ENCODE measurements at regions not wholly inside any gene's neighbourhood (a gene's known extent, or its start where the extent isn't known, plus 50 kb on each side); places are given as distances from the start of the nearest gene placed in this dataset.
"Not testable (repeated sequence)": the region's sequence is repeated elsewhere in the genome, so short reads cannot be mapped to it uniquely, and the experiment has no call there.

DNA sequence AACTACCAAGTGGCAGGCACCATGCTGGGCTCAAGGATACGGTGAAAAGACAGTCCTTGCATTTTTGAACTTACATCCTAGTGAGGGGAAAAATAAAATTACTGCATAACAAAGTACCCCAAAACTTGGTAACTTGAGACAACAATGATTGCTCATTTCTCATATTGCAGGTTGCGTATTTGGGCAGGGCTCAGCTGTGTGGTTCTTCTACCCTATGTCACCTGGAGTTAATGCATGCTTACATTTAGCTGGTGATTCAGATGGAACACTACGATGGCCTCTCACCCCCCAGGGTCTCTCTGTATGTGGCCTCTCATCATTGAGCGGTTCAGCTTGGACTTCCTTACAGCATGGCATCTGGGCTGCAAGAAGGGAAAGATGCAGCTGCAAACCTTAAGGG, 60.7 kb upstream of the RBM19 start:
- Histone ChIP-seq H3K9me3 (ENCODE audit: control insufficient read depth, insufficient read depth, low read depth, low read length) (peaks cover 17% of the 10 kb centered on the region), H3K9ac (ENCODE audit: low read length) (no peak overlapping the region), H3K27me3 (ENCODE audit: control insufficient read depth, insufficient read depth, low read length) (peaks cover 9% of the 10 kb centered on the region; the same call in 1 of the 2 replicates), H3K4me3 (ENCODE audit: low read depth, low read length) (no peak overlapping the region), H3K36me3 (ENCODE audit: control insufficient read depth, insufficient read depth, low read length) (no peaks in the 10 kb centered on the region), H3K4me1 (ENCODE audit: control insufficient read depth, insufficient read depth, low read length) (no peaks in the 10 kb centered on the region; the same call in 1 of the 2 replicates), H3K27ac (ENCODE audit: low read depth, low read length) (no peak overlapping the region)

- Histone ChIP-seq H3K4me3 (ENCODE audit: low read depth, low read length) (no peak overlapping the region), H3K4me1 (ENCODE audit: control insufficient read depth, insufficient read depth, low read length) (no peaks in the 10 kb centered on the region; the same call in 1 of the 2 replicates), H3K27me3 (ENCODE audit: control insufficient read depth, insufficient read depth, low read length) (peaks cover 6% of the 10 kb centered on the region; the same call in 1 of the 2 replicates), H3K36me3 (ENCODE audit: control insufficient read depth, insufficient read depth, low read length) (no peaks in the 10 kb centered on the region), H3K27ac (ENCODE audit: low read depth, low read length) (no peak overlapping the region), H3K9ac (ENCODE audit: low read length) (no peak overlapping the region), H3K9me3 (ENCODE audit: control insufficient read depth, insufficient read depth, low read depth, low read length) (peaks cover 17% of the 10 kb centered on the region)
These were observed 59.8 kb upstream of the RBM19 start for GRCh38 chr12:114025935-114026334.

DNA sequence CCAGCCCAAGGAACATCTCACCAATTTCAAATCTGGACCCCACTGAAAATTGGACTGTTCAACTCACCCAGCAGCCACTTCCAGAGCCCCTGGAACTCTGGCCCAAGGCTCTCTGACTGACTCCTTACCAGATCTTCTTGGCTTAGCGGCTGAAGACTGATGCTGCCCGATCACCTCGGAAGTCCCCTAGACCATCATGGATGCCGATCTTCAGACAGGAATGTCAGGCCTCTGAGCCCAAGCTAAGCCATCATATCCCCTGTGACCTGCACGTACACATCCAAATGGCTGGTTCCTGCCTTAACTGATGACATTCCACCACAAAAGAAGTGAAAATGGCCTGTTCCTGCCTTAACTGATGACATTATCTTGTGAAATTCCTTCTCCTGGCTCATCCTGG, 56.0 kb upstream of the RBM19 start:
- H3K9me3 ChIP-seq (ENCODE audit: control insufficient read depth, insufficient read depth, low read depth, low read length); H3K4me1 ChIP-seq (ENCODE audit: control insufficient read depth, insufficient read depth, low read length); H3K27ac ChIP-seq (ENCODE audit: low read depth, low read length); H3K36me3 ChIP-seq (ENCODE audit: control insufficient read depth, insufficient read depth, low read length); H3K27me3 ChIP-seq (ENCODE audit: control insufficient read depth, insufficient read depth, low read length); H3K9ac ChIP-seq (ENCODE audit: low read length); H3K4me3 ChIP-seq (ENCODE audit: low read depth, low read length): not testable (repeated sequence)

DNA sequence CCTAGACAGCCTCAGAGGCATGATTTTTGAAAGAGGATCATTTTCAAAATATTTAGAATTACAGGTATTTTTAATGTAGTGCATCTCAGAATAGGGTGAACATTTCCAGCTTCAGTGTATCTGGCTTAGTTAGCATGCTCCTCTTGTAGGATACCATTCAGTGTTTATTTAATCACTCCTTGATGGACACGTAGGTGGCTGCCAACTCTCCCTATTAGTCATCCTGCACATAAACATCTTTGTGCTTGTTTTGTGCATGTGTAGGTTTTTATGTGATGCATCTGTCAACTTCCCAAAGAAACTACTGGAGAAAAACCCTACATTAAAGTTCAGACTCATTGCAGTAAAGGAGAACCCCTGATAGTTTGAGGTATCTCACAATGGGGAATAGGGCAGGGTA, 52.5 kb upstream of the RBM19 start:
- H3K4me3 ChIP-seq (ENCODE audit: low read depth, low read length) = no peak overlapping the region

More for the DNA sequence above, 52.5 kb upstream of the RBM19 start:
- no peaks in the 10 kb centered on the region for H3K9me3 ChIP-seq (ENCODE audit: control insufficient read depth, insufficient read depth, low read depth, low read length)
- H3K9ac ChIP-seq (ENCODE audit: low read length) = no peak overlapping the region
- H3K4me1 ChIP-seq (ENCODE audit: control insufficient read depth, insufficient read depth, low read length) = no peaks in the 10 kb centered on the region
- no peaks in the 10 kb centered on the region for H3K36me3 ChIP-seq (ENCODE audit: control insufficient read depth, insufficient read depth, low read length)
- no peak overlapping the region for H3K27ac ChIP-seq (ENCODE audit: low read depth, low read length)
- H3K27me3 ChIP-seq (ENCODE audit: control insufficient read depth, insufficient read depth, low read length) = peaks cover 9% of the 10 kb centered on the region

Data from HUES6 (cell line).